Activated T-cell treated with anti-CD3 and anti-CD28 coated beads, Interleukin-2, amount 50 U/mL, for 1 hour (primary cell): ENCODE measurements at regions not wholly inside any gene's neighbourhood (a gene's known extent, or its start where the extent isn't known, plus 50 kb on each side); places are given as distances from the start of the nearest gene placed in this dataset.
"Not testable (repeated sequence)": the region's sequence is repeated elsewhere in the genome, so short reads cannot be mapped to it uniquely, and the experiment has no call there.

ENCODE experiments used
- DNase-seq: peaks from one replicate; pipeline ENCODE4 v3.0.0-alpha.2; 2020

- no peak for DNase-seq
These were observed 307.2 kb downstream of the HIVEP2 start for GRCh38 chr6:142637624-142638351.

DNA sequence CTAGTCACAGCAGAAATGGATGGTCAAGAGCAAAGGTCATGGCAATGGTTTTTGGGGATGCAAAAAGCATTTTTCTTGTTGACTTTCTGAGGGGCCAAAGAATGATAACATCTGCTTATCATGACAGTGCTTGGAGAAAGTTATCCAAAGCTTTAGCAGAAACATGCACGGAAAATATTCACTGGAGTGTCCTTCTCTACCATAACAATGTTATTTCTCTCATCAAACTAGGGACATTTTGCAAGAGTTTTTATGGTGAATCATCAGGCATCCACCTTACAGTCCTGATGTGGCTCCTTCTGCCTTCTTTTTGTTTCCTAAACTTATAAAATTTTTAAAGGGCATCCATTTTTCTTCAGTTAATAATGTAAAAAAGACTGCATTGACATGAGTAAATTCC is 302.3 kb downstream of the HIVEP2 start:
- DNase-seq: no peak

DNA sequence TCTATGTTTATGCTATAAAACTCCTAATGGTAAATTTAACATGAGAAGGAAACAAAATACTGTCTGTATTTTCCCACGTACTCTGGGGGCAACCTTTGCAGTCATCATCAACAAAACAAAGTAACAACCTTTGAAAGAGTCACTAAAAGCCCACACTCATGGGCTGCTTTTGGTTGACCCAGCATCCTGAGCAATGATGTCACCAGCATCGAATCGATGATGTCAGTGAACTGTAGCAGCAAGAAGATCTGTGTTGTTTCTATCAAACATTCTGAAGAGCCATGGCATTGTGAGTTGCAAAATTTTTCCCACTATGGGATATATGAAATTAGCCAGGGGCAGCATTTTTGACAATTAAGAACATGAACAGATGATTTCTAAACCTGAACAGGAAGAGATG is 300.1 kb downstream of the HIVEP2 start:
- no peak for DNase-seq

GRCh38 chr6:142645663-142646062 is 299.3 kb downstream of the HIVEP2 start:
- DNase-seq: no peak

- DNase-seq: no peak
These were observed 297.4 kb downstream of the HIVEP2 start for GRCh38 chr6:142647449-142648035.

DNA sequence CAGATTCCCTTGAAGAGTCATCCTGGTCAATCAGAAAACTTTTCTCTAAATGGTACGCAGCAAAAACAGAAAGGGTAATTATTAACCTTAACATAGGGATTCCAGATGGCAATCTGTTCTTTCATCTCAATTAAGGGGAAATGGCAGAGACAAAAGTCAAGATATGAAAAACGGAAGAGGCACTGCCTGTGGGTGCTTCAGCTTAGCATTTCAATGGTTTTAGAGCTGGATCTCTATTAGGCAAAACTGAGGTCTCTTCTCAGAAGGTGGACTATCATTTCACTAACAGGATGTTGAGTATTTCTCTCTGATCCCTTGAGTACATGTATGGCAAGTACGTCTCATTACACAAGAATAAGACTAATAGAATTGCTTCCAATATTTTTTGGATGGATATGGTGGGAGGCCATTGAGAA is 296.9 kb downstream of the HIVEP2 start:
- DNase-seq: no peak

DNA sequence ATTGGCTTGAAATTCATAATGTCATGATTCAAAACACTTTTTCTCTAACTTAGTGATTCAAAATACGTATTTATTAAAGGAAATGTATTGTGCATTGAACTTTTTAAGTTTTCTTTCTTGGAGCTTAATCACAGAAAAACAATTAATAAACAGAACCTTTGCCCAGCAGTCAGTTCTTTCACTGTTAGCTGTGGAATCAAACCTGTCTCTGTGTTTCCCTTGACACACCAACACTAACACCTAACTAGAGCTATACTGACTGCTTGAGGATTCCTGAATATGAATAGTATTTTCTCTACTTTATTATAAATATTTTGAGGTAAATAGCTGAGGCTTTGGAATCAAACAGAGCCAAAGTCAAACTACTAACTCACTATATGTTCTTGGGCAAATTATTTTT is 296.4 kb downstream of the HIVEP2 start:
- DNase-seq: no peak

GRCh38 chr6:142649438-142650234 is 295.3 kb downstream of the HIVEP2 start:
- not testable (repeated sequence) for DNase-seq

DNA sequence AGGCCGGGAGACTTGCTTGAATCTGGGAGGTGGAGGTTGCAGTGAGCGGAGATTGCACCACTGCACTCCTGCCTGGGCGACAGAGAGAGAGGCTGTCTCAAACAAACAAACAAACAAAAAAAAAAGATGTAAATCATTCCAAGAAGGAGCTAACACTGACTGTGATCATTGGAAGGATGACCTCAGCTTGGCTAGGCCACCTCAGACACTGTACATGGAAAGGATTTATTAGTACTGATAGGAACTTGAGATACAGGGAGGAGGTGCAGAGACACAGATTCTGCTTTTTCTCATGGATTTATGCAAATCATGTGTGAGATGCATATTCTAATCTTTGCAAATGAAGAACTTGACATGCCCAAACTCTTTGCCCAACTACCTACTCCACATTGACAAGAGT is 293.6 kb downstream of the HIVEP2 start:
- no peak for DNase-seq

- DNase-seq: no peak
These were observed 291.1 kb downstream of the HIVEP2 start for GRCh38 chr6:142653710-142654420.

- no peak for DNase-seq
These were observed 285.3 kb downstream of the HIVEP2 start for GRCh38 chr6:142659661-142660060.

GRCh38 chr6:142665393-142665792 is 279.6 kb downstream of the HIVEP2 start:
- no peak for DNase-seq

DNA sequence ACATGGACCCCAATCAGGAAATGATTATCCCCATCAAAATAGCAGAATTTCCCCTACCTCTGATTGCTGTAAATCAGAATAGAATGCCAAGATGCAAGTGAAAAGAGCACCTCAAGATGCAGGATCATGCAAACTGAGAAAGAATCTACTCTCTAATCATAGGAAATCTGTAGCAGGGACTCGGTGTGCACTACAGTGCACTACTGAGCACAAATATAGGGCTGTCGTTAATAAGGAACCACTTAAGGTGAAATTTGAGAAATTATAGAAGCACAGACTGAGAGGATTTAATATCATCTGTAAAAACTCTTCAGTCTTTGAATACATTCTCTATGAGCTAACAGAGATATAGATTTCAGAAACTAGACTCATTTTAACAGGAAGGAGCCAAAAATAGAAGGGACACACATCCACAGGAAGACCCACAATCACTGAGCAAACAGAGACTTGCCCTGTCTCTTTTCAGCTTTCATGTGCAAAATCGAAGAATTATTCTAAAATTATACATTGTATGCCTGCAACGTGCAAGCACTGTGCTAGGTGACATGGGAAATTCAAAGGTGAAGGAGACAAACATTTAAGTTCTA is 278.3 kb downstream of the HIVEP2 start:
- DNase-seq: no peak

- no peak for DNase-seq
These were observed 275.3 kb downstream of the HIVEP2 start for GRCh38 chr6:142669471-142670351.

GRCh38 chr6:142671791-142672190 is 273.2 kb downstream of the HIVEP2 start:
- DNase-seq: no peak

DNA sequence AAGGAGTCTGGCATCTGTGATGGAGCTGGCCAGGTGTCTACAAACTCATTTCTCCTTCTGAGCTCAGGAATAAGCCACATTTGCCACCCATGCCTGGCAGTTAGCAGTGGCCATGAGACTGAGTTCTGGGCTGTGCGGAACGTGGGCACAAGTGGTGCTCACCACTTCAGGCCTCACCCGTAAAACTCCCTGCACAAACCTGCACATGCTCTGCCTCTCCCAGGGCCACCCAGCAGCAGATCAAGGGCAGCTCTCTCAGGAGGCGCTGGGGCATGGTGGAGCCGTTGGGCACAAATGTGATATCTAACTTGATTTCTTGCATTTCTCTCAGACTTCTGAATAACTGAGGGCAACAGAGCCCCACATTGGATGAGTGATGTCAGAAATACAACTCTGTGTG is 269.5 kb downstream of the HIVEP2 start:
- no peak for DNase-seq

DNA sequence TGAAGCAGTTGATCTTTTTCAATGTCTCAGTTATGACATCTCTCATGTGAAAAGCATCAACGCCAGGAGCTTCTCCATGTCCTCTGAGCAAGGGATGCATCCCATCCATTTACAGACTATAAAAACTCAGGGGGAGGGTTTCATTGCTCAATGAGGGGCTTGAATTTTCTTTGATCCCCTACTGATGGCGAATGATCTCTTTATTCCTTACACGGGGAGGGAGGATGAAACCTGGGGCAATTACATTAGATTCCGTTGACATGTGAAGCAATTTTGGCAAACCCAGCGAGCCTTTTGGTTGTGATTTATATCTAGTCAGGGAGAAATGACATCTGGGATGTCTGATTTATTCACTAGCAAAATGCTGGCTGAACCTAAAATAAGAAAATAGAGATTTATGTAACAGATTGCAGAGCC is 268.9 kb downstream of the HIVEP2 start:
- no peak for DNase-seq

DNA sequence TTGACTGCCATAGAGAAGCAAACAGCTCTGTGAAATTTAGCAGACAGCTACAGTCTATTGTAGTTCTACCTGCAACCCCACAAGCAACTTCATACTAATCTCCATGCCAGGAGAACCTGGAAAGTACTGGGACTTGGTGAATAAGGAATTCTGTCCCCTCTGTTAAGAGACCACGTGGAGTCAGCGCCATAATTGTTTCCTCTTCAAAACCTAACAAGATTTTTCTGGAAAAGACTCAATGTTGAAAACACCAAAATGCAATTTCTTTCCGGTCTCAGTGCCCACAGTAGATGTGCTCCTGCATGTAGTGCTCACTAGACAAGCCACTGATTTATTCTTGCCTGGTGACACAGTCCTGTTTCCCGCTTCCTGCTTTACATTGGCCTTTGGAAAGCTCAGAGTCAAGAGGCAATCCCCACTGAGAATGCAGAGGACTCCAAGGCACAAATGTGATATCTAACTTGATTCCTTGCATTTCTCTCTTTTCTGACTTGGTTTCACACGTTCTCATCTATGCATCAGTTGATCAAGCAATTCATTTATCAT is 268.3 kb downstream of the HIVEP2 start:
- DNase-seq: no peak

- peak; percentile 48 for DNase-seq
These were observed 264.9 kb downstream of the HIVEP2 start for GRCh38 chr6:142679907-142680700.

DNA sequence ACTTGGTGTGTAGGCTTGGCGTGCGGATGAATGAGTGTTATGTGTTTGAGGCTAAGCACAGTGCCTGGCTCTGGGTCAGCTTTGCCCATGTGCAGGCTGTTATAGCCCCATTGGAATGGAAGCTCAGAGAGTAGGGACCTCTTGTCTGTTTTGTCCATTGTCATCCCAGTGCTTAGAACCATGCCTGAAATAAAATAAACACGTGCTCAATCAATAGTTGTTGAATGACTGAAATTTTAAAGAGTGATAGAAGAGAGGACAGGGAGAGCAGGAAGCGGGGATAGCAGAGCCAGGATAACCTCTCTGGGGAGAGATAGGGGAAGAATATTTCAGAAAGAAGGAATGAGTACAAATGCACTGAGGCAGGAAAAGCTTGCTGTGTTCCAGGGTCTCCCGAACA is 263.9 kb downstream of the HIVEP2 start:
- DNase-seq: no peak

DNA sequence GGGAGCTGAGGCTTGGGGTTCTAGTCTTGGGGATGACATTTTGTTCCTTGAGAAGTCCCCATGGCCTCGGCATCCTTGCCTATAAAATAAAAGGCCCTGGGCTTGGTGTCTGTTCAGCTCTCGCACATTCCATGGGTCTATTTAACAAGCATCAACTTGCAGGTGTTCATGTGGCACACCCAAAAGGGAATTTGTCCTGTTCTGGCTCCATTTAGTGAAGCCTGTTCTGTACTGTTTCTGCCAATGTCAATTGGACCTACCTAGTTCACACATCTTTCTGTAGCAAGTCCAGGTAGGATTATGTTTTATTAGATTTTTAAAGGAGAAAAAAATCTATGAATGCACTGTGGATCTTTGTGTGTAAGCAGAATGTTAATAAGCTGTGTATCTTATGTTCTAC is 262.0 kb downstream of the HIVEP2 start:
- DNase-seq: no peak
